ENCODE measurements at regions not wholly inside any gene's neighbourhood (a gene's known extent, or its start where the extent isn't known, plus 50 kb on each side); places are given as distances from the start of the nearest gene placed in this dataset.

- no peak for DNase-seq (ENCODE audit: low read depth)
- H3K4me3 ChIP-seq (ENCODE audit: low read depth, low read length): no peak overlapping the region
- TF ChIP-seq, protein P1, sequence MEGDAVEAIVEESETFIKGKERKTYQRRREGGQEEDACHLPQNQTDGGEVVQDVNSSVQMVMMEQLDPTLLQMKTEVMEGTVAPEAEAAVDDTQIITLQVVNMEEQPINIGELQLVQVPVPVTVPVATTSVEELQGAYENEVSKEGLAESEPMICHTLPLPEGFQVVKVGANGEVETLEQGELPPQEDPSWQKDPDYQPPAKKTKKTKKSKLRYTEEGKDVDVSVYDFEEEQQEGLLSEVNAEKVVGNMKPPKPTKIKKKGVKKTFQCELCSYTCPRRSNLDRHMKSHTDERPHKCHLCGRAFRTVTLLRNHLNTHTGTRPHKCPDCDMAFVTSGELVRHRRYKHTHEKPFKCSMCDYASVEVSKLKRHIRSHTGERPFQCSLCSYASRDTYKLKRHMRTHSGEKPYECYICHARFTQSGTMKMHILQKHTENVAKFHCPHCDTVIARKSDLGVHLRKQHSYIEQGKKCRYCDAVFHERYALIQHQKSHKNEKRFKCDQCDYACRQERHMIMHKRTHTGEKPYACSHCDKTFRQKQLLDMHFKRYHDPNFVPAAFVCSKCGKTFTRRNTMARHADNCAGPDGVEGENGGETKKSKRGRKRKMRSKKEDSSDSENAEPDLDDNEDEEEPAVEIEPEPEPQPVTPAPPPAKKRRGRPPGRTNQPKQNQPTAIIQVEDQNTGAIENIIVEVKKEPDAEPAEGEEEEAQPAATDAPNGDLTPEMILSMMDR (conservative IDR thresholded peaks at IDR 0.05; ENCODE audit: low read depth, low read length): no peak
These were observed 1584.3 kb upstream of the RAG2 start for GRCh38 chr11:38182126-38182866.

DNA sequence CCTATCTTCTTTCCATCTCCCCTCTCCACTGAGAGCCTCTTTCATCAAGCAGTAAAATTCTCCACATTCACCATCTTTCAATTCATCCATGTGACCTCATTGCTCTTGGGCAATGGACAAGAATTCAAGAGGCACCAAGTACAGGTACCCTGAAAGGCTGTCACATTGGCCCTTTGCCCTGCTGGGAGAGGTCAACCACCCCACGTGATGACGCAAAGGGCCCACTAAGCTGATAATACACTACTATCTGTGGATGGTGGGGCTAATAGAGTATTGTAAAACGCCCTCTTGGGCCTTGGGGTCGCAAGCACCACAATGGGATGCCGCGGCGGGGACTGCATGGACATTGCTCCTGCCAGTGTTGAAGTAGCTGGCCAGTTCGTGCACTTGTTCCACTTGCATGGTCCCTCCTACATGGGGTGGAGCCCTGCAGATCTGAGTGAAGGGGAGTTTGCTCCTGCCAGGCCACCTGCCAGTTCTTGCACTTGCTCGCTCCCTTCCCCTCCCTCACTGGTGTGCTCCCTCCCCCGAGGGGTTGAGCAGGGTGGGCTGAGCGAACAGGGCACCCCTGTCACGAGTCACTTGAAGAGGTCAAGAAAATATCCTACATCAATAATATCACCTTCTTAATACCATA is 1578.8 kb upstream of the RAG2 start:
- no peak overlapping the region for H3K4me3 ChIP-seq (ENCODE audit: low read depth, low read length)
- no peak for DNase-seq (ENCODE audit: low read depth)
- TF ChIP-seq, protein P1 (conservative IDR thresholded peaks at IDR 0.05; ENCODE audit: low read depth, low read length): no peak

- no peak overlapping the region for H3K4me3 ChIP-seq (ENCODE audit: low read depth, low read length)
- TF ChIP-seq, protein P1 (conservative IDR thresholded peaks at IDR 0.05; ENCODE audit: low read depth, low read length): no peak
- no peak for DNase-seq (ENCODE audit: low read depth)
These were observed 1575.6 kb upstream of the RAG2 start for GRCh38 chr11:38173676-38174075.

GRCh38 chr11:38169286-38169685 is 1571.2 kb upstream of the RAG2 start:
- H3K4me3 ChIP-seq (ENCODE audit: low read depth, low read length): no peak overlapping the region
- no peak for DNase-seq (ENCODE audit: low read depth)
- TF ChIP-seq, protein P1 (conservative IDR thresholded peaks at IDR 0.05; ENCODE audit: low read depth, low read length): no peak

GRCh38 chr11:38163526-38163925 is 1565.5 kb upstream of the RAG2 start:
- no peak for DNase-seq (ENCODE audit: low read depth)
- no peak overlapping the region for H3K4me3 ChIP-seq (ENCODE audit: low read depth, low read length)
- TF ChIP-seq, protein P1 (conservative IDR thresholded peaks at IDR 0.05; ENCODE audit: low read depth, low read length): no peak

DNA sequence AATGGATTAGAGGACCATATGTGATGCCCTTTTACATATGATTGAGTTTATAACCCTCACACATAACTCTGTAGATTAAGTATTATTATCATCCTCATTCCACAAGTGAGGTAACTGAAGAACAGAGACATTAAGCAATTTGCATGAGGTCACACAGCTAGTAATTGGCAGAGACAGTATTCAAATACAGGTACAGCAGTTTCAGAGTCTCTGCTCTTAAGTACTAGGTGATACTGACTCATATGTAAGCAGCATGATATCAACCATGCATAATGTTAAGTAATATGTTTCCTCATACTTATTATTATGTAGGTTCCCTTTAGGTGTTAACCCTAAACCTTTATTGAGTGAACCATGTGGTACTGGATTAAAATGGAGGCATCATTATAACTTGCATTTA is 1562.4 kb upstream of the RAG2 start:
- H3K4me3 ChIP-seq (ENCODE audit: low read depth, low read length): no peak overlapping the region

More for the DNA sequence above, 1562.4 kb upstream of the RAG2 start:
- TF ChIP-seq, protein P1 (conservative IDR thresholded peaks at IDR 0.05; ENCODE audit: low read depth, low read length): no peak
- no peak for DNase-seq (ENCODE audit: low read depth)
